T-helper 22 cell (primary cell): ENCODE measurements at regions not wholly inside any gene's neighbourhood (a gene's known extent, or its start where the extent isn't known, plus 50 kb on each side); places are given as distances from the start of the nearest gene placed in this dataset.

Experiments
- DNase-seq: peaks from one replicate; pipeline ENCODE4 v3.0.0-alpha.2; 2020; ENCODE audit warnings: low read depth

- no peak for DNase-seq
These were observed 108.3 kb upstream of the RBPJ start for GRCh38 chr4:26212528-26212927.

DNA sequence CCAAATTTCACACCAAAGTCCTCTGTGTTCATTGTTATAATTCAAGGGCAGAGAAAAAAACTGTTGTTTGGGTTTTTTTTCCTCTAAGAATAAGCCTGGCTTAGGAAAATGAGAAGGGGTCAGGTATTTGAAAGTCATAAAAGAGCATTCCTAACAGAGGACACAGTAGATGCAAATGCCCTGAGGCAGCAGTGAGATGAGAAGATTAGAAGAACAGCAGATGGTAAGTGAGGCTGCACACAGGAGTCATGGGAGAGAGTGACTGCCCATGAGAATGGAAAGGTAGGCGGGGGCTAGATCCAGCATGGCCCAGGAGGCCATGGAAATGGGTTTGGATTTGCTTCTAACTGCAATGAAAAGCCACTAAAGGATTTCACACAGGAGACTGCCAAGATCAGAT is 107.5 kb upstream of the RBPJ start:
- DNase-seq: no peak

- no peak for DNase-seq
These were observed 105.8 kb upstream of the RBPJ start for GRCh38 chr4:26214994-26215393.

DNA sequence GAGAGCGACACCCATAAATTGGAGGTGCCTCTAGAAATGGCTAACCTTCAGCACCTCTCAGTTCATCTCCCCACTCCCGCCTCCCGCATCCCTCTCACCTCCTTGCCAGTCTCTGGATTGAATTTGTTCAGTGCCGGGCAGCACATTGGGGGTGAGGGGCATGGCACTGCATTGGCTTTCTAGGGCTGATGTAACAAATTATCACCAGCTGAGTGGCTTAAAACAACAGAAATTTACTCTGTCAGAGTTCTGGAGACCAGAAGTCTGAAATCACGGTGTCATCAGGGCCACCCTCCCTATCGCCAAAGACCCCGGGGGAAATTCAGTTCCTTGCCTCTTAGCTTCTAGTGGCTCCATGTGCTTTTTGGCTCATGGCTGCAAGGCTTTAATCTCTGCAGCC is 105.1 kb upstream of the RBPJ start:
- no peak for DNase-seq

DNA sequence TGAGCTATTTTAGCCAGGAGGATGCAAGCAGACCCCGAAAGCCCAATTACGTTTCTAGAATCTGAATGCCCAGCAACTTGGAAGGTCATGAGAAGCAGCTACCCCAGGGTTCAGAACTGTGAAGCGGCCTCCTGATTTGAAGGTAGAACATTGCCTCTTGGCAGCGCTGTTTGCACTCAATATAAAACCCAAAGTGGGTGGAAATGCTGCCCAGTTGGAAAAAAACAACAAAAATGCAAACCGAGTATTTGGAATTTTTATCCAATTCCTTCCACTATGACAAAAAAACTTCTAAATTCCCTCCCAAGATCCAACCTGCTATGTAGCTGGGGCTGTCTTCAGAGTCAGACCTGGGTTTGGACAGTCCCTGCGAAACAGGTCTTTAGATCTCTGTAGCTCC is 103.3 kb upstream of the RBPJ start:
- DNase-seq: no peak

- DNase-seq: no peak
These were observed 102.7 kb upstream of the RBPJ start for GRCh38 chr4:26217961-26218676.

GRCh38 chr4:26218677-26219605 is 101.9 kb upstream of the RBPJ start:
- DNase-seq: no peak

GRCh38 chr4:26220696-26221095 is 100.1 kb upstream of the RBPJ start:
- DNase-seq: no peak

DNA sequence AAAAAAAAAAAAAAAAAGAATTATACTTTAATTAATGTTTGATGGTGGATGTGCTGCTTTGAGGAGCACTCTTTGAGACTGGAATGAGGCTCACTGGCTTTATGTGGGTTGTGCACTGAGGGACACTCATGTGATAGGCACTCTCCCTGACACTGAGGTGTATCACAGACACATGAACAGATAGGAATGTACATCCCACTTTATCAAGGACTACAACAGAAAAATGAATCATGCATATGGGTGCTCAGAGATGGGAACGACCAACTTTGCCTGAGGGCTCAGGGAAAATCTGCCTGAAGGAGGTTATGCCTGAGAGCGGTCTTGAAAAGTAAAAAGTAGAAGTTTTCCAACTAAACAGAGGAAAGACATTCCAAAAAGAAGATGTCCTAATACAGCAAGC is 97.7 kb upstream of the RBPJ start:
- DNase-seq: no peak

GRCh38 chr4:26226629-26227376 is 94.0 kb upstream of the RBPJ start:
- no peak for DNase-seq

- DNase-seq: no peak
These were observed 93.1 kb upstream of the RBPJ start for GRCh38 chr4:26227601-26228229.

- DNase-seq: no peak
These were observed 91.9 kb upstream of the RBPJ start for GRCh38 chr4:26228883-26229282.

GRCh38 chr4:26229974-26230373 is 90.8 kb upstream of the RBPJ start:
- no peak for DNase-seq

DNA sequence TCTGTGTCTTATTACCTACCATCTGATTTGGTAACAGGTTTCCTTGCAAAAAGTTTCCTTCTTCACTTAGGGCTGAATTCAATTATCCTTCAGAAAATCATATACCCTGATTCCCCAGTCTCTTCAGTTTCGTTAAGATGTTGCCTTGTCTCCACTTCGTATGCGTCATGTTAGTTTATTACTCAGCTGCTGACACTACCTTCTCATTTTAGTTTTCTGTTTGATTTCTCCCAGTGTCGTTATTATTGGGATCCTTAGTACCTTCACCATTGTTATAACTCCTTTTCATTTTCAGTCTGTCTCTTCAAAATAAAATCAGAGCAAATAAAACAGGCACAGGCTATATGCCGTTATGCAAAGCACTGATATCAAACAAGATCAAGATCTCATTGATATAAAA is 87.5 kb upstream of the RBPJ start:
- DNase-seq: no peak

DNA sequence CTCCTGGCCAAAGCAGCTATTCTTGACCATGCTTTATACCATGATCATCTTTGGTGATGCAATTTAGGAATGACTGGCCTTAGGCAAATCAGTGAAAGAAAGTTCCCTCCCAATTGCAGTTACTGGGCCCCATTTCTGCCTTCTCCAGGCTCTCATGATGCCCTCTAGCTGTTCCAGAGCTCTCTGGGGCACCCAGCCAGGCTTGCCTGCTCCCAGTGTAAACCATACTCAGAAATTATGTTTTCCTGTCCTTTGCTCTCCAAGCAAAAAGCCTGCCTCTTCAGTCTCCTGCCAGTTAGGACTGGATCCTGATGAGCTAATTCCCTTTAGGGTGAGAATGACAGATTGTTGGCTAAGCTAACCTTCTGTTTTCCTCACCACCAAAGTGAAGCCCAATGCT is 85.3 kb upstream of the RBPJ start:
- DNase-seq: no peak

- no peak for DNase-seq
These were observed 82.9 kb upstream of the RBPJ start for GRCh38 chr4:26237916-26238315.

DNA sequence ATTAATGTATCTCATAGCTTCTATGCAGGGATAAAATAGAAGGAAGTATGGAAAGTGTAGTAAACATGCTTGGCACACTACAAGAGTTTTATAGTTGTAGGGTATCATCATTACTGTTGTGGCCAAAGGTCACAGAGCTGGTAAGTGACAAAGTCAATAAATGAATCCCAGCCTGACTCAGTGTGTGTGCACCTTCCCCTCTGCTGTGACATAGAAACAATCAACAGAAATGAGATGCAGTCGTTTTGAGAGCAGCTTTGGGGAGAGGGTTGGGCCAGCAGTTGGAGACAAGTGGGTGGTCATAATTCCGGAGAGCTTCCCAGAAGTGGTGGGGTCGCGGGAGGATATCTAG is 82.4 kb upstream of the RBPJ start:
- DNase-seq: no peak

GRCh38 chr4:26238778-26239679 is 81.8 kb upstream of the RBPJ start:
- no peak for DNase-seq

- no peak for DNase-seq
These were observed 81.0 kb upstream of the RBPJ start for GRCh38 chr4:26239801-26240200.

DNA sequence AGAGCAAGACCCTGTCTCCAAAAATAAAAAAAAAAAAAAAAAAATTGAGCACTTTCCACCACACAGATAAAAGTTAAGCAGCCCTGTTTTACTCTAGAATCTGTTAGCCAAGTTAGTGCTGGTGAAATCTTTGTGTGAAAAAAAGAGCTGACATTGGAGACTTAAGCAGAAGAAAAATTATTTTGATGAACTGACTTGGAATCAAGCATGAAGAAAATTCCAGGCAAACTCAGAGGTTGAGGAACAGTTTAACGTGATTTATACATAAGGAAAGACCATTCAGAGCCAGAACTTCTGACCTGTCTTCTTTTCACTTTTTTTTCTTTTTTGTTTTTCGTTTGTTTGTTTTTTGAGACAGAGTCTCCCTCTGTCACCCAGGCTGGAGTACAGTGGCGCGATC is 79.6 kb upstream of the RBPJ start:
- DNase-seq: no peak

GRCh38 chr4:26242451-26242850 is 78.4 kb upstream of the RBPJ start:
- no peak for DNase-seq
